SK-N-DZ (cell line): ENCODE measurements at regions not wholly inside any gene's neighbourhood (a gene's known extent, or its start where the extent isn't known, plus 50 kb on each side); places are given as distances from the start of the nearest gene placed in this dataset.

Experiments
- DNase-seq: peaks from one replicate; pipeline ENCODE4 v3.0.0-alpha.2; 2015; ENCODE audit warnings: low spot score

- no peak for DNase-seq
Observed at GRCh38 chr4:84224522-84224921, 274.6 kb downstream of the NKX6-1 start.

DNA sequence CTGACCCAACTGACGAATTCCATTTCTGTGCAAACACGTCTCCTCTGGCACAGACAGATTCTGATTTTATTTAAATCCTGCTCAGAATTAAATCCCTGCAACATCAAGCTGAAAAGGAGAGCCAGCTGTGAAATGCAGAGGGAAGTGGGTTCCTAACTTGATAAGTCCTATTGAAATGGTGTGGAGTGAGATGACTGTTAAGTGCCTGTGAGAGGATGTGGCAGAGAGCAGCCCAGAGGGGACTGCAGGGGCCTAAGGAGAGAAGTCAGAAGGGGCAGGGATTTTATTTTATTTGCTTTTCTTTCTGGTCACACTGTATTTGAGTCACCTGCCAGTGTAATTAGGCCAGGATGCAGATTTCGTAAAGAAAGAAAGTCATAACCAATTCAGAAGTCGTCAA lies 277.4 kb downstream of the NKX6-1 start:
- DNase-seq: no peak

DNA sequence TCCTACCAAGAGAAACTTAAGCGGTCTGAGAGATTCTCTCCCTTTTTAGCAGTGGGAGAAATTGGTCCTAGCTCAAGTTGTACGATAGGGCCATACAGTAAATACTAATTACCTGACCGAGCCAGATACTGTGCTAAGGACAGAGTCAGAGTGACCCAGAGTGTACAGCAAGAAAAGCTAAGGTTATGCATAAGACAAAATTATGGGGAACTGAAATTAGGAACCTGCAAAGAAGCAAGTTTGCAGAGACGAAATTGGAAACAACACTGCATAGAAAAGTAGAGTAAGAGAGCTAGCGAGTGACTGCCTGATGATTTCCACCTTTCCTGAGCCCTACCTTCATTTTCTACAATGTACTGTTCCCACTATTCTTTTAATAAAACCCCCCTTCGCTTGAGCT lies 278.1 kb downstream of the NKX6-1 start:
- DNase-seq: no peak

- no peak for DNase-seq
Observed at GRCh38 chr4:84219656-84220055, 279.4 kb downstream of the NKX6-1 start.

- no peak for DNase-seq
Observed at GRCh38 chr4:84218031-84218430, 281.1 kb downstream of the NKX6-1 start.

DNA sequence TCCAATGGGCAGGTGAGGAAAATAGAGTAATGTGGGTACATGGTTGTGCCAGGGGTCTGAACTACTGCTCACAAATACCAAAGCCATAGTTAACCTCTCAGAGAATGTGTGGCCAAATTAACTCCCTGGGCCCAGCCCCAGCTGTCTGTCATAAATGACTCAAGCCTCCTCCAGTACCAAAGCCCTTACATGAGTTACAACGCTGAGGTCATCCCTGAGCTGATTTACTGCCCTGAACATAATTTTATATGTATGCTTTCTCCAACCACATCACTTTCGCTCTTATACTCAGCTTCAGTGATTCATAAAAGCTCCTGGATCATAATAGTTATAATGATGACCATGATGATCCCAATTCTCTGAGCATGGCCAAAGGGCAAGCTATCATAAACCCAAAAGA lies 283.9 kb downstream of the NKX6-1 start:
- DNase-seq: no peak

DNA sequence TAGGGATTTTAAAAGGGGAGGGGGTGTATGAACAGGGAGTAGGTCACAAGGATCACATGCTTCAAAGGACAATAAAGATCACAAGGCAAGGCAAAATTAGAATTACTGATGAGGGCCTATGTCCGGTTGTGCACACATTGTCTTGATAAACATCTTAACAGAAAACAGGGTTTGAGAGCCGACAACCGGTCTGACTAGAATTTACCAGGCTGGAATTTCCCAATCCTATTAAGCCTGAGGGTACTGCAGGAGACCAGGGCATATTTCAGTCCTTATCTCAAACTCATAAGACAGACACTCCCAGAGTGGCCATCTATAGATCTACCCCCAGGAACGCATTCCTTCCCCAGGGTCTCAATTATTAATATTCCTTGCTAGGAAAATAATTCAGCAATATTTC lies 292.9 kb downstream of the NKX6-1 start:
- DNase-seq: peak; percentile 17

GRCh38 chr4:84189144-84189543 lies 309.9 kb downstream of the NKX6-1 start:
- DNase-seq: no peak

- DNase-seq: no peak
Observed at GRCh38 chr4:84179409-84179808, 319.7 kb downstream of the NKX6-1 start.

DNA sequence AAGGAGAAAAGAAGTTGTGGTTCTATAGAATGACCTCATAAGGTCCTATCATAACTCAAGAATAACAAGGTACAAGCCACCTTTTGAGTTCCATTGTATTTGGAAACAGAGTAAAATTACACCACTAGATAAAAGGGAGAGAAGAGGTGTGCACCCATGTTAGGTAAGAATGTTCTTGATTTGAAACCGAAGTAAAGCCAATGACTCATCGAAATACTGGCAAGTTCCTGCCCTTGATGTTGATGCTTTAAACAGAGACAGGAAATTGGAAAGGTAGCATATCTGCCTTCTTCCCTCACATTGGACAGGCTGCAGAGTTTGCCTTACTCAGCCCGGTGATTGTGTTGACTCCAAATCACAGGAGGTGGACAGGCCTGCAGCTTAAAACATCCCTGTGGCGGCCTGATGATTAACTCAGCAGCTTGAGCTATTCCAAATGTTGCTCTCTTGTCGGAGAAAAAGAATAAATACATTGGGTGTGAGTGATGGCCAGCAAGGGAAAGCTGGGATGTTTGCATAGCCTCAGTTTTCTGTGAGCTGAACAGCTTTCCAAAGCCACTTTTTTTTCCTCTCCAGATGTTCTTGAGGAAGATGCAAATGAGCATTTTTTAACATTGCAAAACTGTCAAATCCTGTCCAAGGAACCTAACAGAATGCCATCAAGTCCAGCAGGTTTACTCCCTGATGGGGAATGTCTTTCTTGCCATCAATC lies 321.1 kb downstream of the NKX6-1 start:
- no peak for DNase-seq

GRCh38 chr4:84176016-84176415 lies 323.1 kb downstream of the NKX6-1 start:
- no peak for DNase-seq

- no peak for DNase-seq
Observed at GRCh38 chr4:84171871-84172270, 327.2 kb downstream of the NKX6-1 start.

DNA sequence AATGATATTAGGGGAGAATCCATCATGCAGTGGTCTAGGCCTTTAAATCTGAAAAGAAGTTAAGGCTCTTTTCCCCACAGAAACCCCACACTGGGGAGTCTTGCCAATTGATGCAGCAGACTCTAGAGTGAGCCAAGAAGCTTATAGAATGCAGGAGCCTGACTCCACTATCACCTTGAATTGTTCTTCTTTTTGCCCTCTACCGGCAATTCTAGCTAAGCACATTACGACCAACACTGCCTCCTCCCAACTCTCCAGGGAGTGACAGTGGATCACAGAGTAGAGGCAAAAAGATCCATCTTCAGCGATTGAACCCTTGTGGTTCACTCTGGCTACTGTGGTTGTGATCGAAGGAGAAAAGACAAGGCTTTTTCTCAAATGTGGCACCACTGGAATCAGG lies 331.5 kb downstream of the NKX6-1 start:
- peak; percentile 10 for DNase-seq

DNA sequence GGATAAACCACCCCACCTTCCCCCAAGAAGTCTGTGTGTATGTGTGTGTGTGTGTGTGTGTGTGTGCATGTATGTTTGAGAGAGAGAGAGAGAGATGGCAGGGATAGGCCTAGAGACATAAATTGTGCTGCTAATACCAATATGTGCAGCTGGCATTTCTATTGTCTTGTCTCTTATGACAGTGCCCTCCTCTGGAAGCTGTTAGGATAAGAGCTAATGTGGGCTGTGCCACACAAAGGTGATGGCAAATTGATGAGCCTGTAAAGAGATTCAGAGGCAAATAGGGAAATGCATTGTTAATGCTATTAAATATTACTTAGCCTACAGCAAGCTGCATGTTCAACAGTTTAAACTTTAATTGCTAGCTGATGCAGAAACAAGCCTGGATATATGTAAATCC lies 332.0 kb downstream of the NKX6-1 start:
- DNase-seq: no peak

GRCh38 chr4:84166486-84166885 lies 332.6 kb downstream of the NKX6-1 start:
- no peak for DNase-seq

- no peak for DNase-seq
Observed at GRCh38 chr4:84164201-84164600, 334.9 kb downstream of the NKX6-1 start.

DNA sequence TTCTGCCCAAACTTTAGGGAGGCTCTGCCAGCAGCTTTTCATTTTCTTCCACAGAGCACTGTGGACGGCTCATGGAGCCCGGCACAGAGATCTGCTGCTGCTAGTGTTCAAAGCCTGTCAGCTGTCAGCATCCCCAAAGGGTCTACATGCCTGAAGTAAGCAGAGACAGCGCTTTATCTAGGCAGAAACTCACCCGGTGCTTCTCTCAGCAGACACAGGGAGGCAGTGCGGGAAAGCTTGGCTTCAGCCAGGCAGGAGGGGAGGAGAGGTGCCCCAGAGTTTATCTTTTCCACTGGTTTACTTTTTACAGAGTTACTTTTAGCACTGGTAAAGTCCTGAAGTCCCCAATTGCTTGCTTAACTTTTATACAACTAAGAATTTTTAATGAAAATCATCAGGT lies 339.3 kb downstream of the NKX6-1 start:
- peak; percentile 2 for DNase-seq

DNA sequence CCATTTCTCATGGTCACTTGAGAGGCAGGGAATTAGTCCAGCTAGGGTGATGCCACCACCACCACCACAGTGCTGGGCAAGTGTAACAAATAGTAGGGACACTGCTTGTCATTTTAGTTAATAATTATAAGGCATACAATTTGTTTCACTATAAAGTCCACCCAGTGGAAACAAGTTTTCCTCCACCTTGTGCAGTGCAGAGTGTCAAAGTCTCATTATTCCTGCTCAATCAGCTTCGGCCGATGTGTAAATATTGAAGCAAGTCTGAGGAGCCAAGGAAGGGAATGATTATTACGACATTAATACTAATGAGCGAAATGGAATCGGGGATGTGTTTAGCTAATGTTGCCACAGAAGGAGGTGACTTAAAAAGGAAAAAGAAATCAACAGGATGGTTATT lies 340.4 kb downstream of the NKX6-1 start:
- no peak for DNase-seq

GRCh38 chr4:84151574-84151973 lies 347.5 kb downstream of the NKX6-1 start:
- no peak for DNase-seq

- DNase-seq: no peak
Observed at GRCh38 chr4:84150177-84150576, 348.9 kb downstream of the NKX6-1 start.

- no peak for DNase-seq
Observed at GRCh38 chr4:84147831-84148230, 351.3 kb downstream of the NKX6-1 start.

- DNase-seq: no peak
Observed at GRCh38 chr4:84146300-84146959, 352.7 kb downstream of the NKX6-1 start.

DNA sequence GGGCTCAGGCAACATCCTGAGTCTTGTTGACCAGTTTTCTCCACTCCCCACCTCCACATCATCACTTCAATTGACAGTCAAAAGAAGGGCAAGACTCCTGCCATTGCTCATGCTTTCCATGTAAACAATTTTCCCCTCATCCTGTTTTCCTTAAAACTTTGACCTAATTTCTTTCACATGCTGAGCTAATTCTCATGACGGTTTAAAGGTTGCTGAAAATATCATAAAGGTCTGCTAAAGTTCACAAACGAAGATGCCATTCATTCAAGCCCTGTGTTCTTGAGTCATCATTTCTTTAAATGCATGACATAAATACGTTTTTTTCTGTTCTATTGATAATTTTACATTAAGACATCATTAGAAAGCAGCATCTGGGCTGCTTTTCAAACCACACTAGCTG lies 353.9 kb downstream of the NKX6-1 start:
- no peak for DNase-seq

DNA sequence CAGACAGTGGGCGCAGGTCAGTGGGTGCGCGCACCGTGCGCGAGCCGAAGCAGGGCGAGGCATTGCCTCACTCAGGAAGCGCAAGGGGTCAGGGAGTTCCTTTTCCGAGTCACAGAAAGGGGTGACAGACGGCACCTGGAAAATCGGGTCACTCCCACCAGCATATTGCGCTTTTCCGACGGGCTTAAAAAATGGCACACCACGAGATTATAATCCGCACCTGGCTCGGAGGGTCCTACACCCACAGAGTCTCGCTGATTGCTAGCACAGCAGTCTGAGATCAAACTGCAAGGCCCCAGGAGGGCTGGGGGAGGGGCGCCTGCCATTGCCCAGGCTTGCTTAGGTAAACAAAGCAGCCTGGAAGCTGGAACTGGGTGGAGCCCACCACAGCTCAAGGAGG lies 372.2 kb downstream of the NKX6-1 start:
- DNase-seq: peak; percentile 1
